NOMO-1 (cell line): ENCODE measurements at regions not wholly inside any gene's neighbourhood (a gene's known extent, or its start where the extent isn't known, plus 50 kb on each side); places are given as distances from the start of the nearest gene placed in this dataset.
"Not testable (repeated sequence)": the region's sequence is repeated elsewhere in the genome, so short reads cannot be mapped to it uniquely, and the experiment has no call there.

Source experiments
- DNase-seq, 2 experiments: peaks; one replicate each; lab custom pipeline; 2025; ENCODE audit not compliant: unreplicated experiment in 2 of 2; lab: John Stamatoyannopoulos, UW

GRCh38 chr5:29039994-29040393, 2001.6 kb upstream of the CDH9 start:
- DNase-seq, result no peak

GRCh38 chr5:29037716-29038115, 1999.3 kb upstream of the CDH9 start:
- no peak for DNase-seq

DNA sequence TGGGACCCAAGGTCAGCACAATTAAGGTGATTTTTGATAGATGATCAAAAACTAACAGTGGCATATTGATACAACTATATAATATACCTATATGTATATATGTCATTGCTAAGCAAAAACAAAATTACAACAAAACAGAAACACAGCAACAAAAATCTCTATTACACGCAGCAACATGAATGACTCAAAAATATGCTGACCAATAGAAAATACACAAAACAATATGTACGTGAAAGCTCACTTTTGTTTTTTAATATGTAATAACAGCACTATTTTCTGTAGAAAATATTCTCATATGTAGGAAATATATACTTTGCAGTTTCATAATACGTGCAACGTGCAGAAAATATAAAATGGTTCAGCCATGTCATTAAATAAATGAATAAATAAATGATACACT, 1985.7 kb upstream of the CDH9 start:
- DNase-seq, result no peak

- no peak for DNase-seq
Measured at GRCh38 chr5:29023541-29023940, 1985.2 kb upstream of the CDH9 start.

- DNase-seq, result no peak
Measured at GRCh38 chr5:29017501-29017900, 1979.1 kb upstream of the CDH9 start.

GRCh38 chr5:29016067-29016466, 1977.7 kb upstream of the CDH9 start:
- peak in 1 of 2 experiments; percentile 28 for DNase-seq

GRCh38 chr5:29015523-29015922, 1977.1 kb upstream of the CDH9 start:
- DNase-seq, result no peak

DNA sequence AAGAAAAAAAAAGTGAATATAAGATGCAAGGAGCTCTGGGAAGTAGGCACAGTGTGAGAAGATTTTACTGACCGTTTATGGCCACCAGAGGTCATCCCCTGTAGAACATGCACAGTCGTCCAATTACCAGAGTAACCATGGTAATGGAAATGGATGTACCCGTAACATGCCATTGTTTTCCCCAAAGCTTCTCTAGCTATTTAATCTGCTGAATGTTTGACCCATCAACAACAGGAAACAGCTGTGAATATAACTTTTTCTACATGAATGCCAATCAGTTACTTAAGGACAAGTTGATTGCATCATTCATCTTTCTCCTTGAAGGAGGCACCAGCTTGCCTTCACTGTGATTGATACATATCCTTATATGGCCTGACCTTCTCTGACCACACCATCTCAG, 1967.0 kb upstream of the CDH9 start:
- peak; percentile 11 to 43 for DNase-seq

GRCh38 chr5:29002481-29002880, 1964.1 kb upstream of the CDH9 start:
- no peak for DNase-seq

DNA sequence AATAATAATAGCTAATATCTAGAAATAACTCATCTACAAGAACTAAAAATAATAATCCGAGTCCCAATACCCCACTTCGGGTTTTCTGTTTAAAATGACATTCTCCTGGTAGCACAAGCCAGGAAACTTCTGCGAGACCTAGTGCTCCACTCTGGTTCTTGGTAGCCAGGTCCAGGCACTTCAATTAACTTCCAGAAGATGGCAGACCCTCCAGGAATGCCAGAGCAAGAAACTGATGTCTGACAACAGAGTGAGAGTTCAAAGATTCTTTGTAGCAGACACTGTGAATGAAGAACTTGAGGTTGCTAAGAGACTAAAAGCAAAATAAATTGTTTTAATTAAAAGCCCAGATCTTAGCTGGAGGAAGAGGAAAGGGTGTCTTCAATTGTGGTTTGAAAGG, 1963.3 kb upstream of the CDH9 start:
- no peak for DNase-seq

GRCh38 chr5:28984639-28985038, 1946.3 kb upstream of the CDH9 start:
- DNase-seq, result no peak

DNA sequence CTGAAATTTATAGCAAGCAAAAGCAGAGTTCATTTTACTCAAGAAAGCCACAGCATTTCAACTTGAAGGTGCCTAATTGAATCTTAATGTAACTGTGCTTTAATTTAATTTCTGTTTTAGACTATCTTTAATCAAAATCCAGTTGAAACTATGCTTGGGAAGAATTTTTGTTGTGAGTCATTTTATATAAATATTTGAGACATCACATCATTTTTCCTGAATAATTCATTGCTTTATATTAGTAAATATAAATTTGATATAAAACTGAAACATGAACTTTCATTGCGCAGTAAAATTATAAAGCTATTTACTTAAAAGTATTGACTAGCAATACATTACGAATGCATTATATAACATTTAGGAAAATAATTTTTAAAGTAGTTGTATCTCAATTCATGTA, 1937.1 kb upstream of the CDH9 start:
- no peak for DNase-seq

GRCh38 chr5:28967848-28968247, 1929.5 kb upstream of the CDH9 start:
- DNase-seq, result no peak

- DNase-seq, result no peak
Measured at GRCh38 chr5:28961816-28962215, 1923.4 kb upstream of the CDH9 start.

- DNase-seq, result no peak
Measured at GRCh38 chr5:28958581-28958980, 1920.2 kb upstream of the CDH9 start.

GRCh38 chr5:28957450-28957849, 1919.1 kb upstream of the CDH9 start:
- DNase-seq, result no peak

DNA sequence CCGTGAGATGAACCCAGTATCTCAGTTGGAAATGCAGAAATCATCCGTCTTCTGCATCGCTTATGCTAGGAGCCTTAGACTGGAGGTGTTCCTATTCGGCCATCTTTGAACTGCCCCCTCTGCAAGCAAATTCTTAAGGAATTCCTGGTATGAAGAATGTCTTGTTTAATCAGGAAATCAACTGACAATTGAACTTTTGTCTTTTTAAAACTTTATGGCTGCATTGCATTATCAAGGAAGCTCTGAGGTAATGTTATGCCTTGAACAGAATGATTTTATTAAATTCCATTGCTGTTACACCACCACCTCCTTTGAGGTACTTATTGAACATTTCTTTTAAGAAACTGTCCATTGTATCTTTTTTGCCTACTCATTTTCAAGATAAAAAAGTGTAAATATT, 1915.7 kb upstream of the CDH9 start:
- no peak for DNase-seq

GRCh38 chr5:28947865-28948264, 1909.5 kb upstream of the CDH9 start:
- no peak for DNase-seq

DNA sequence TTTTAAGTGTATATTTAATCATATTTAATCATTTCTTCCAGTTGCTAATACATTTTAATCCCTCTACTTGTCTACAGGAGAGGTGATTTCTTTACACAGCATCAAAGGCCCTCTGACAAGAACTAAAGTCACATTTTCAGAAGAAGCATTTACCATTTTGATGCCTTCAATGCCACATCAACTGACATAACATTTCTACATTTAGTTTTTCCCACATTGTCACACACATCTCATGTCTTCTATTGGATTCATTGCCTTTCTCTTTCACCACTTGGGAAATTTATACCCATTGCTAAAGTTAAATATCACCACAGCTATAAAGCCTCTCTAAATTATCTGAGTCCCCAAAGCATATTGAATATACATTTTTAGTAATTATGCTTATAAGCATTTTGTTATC, 1907.5 kb upstream of the CDH9 start:
- DNase-seq, result no peak

DNA sequence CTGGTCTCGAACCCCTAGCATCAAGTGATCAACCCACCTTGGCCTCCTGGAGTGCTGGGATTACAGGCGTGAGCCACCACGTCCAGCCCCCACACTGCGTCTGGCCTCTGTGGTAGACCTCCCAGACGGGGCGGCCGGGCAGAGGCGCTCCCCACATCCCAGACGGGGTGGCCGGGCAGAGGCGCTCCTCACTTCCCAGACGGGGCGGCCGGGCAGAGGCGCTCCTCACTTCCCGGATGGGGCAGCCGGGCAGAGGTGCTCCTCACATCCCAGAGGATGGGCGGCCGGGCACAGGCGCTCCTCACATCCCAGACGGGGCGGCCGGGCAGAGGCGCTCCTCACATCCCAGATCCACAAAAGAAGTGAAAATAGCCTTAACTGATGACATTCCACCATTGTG, 1891.0 kb upstream of the CDH9 start:
- not testable (repeated sequence) for DNase-seq

DNA sequence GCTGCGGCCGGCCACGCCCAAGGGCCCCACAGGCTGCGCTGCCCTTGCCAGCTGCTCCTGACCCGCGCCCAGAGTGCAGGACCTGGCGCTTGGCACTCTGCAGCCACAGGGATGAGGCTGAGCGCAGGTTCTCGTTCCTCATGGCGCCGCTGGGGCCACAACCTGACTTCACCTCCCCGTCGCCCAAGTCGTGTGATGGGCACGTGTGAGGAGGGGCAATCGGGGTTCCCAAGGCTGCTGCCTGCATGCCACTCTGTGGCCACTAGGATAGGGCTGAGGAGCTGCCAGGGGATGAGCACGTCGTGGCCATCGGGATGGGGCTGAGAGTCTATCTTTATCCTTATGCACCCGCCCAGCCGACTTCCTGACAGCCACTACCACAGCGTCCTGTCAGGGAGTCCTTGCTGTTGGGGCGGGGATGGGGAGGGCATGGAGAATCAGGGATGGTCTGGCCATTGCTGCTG, 1890.0 kb upstream of the CDH9 start:
- not testable (repeated sequence) for DNase-seq

- no peak for DNase-seq
Measured at GRCh38 chr5:28927559-28928326, 1889.4 kb upstream of the CDH9 start.

DNA sequence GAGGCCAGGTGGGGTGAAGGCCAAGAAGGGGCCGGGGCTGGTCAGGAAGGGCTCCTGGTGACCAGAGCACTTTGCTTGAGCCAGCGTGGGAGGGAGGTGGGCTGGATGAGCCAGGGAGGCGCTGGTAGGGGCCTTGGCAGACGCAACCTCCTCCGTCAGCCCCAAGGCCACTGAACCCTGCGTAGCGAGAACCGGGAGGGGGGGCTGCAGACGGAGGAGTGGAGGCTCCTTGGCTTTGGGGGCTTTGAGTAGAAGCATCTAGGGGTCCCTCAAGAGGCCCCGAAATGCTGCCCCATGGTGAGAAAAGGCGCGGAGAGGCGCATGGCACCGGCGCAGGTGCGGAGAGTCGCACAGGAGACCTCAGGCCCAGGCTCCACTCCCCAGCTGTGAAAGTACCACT, 1888.0 kb upstream of the CDH9 start:
- no peak for DNase-seq
